H1 (cell line): ENCODE measurements at regions not wholly inside any gene's neighbourhood (a gene's known extent, or its start where the extent isn't known, plus 50 kb on each side); places are given as distances from the start of the nearest gene placed in this dataset.

Experiments
- CTCF ChIA-PET: fragments of 300-600 bp; sonication (Branson Sonifier 250); formaldehyde crosslinking; loops from one replicate; lab custom pipeline; 2021; ENCODE audit not compliant: partially characterized antibody; lab: Charles Lee
- POLR2A ChIA-PET: fragments of 300-600 bp; sonication (Branson Sonifier 250); formaldehyde crosslinking; loops from one replicate; lab custom pipeline; 2021; ENCODE audit warnings: inconsistent platforms; ENCODE audit not compliant: partially characterized antibody; lab: Charles Lee
- DNase-seq, 2 experiments: peaks; one replicate each; pipeline versions ENCODE4 v3.0.0 to v3.0.0-alpha.2; 2010 to 2022; ENCODE audit warnings: low spot score in 2 of 2, low read depth in 1 of 2, mixed read lengths in 1 of 2
- FAIRE-seq: peaks from 2 replicates; lab custom pipeline; 2011; peaks lifted over from hg19 to GRCh38; lab: Jason Lieb, UNC
- H2AFZ ChIP-seq: 2 replicates; pipeline ENCODE4 v1.8.1; 2012; ENCODE audit warnings: low read length, inconsistent platforms
- H2AK5ac ChIP-seq: 2 replicates; pipeline ENCODE4 v1.6.1; 2013; ENCODE audit warnings: low read depth, low read length
- H2BK120ac ChIP-seq: replicated peaks from 2 replicates; pipeline ENCODE3; 2013; ENCODE audit warnings: low read depth, low read length, inconsistent platforms
- H2BK12ac ChIP-seq: 2 replicates; pipeline ENCODE4 v1.6.1; 2013; ENCODE audit warnings: low read depth, low read length
- H2BK15ac ChIP-seq: 2 replicates; pipeline ENCODE4 v1.6.1; 2013; ENCODE audit warnings: low read length
- H2BK20ac ChIP-seq: 2 replicates; pipeline ENCODE4 v1.6.1; 2013; ENCODE audit warnings: low read length
- H2BK5ac ChIP-seq: 2 replicates; pipeline ENCODE4 v1.6.1; 2013; ENCODE audit warnings: low read depth, low read length
- H3K14ac ChIP-seq: 2 replicates; pipeline ENCODE4 v1.6.1; 2013; ENCODE audit warnings: inconsistent platforms; ENCODE audit not compliant: insufficient read length
- H3K18ac ChIP-seq: 2 replicates; pipeline ENCODE4 v1.6.1; 2013; ENCODE audit warnings: low read length; ENCODE audit errors: extremely low read depth
- H3K23ac ChIP-seq: 2 replicates; pipeline ENCODE4 v1.6.1; 2013; ENCODE audit warnings: inconsistent platforms; ENCODE audit not compliant: insufficient read length
- H3K23me2 ChIP-seq: 2 replicates; pipeline ENCODE4 v1.6.1; 2013; ENCODE audit warnings: low read depth, low read length
- H3K27ac ChIP-seq: 2 replicates; pipeline ENCODE4 v1.6.1; 2011; ENCODE audit warnings: low read depth, low read length, inconsistent platforms
- H3K27me3 ChIP-seq, 4 experiments: replicated peaks in 1 of 4; 1 replicate in 1 of 4; 2 replicates in 3 of 4; pipeline versions ENCODE4 v1.6.1 to v1.8.1; 2011 to 2013; ENCODE audit warnings: low read length in 3 of 4, mild to moderate bottlenecking in 3 of 4, inconsistent platforms in 2 of 4, mixed read lengths in 2 of 4, moderate library complexity in 1 of 4; ENCODE audit not compliant: control insufficient read depth in 3 of 4, insufficient read depth in 3 of 4; ENCODE audit errors: extremely low read depth in 1 of 4
- H3K36me3 ChIP-seq, 4 experiments: 2 replicates each; pipeline versions ENCODE4 v1.6.1 to v1.8.1; 2011 to 2013; ENCODE audit warnings: mild to moderate bottlenecking in 4 of 4, low read length in 3 of 4, moderate library complexity in 2 of 4, control low read depth in 1 of 4, inconsistent platforms in 1 of 4; ENCODE audit not compliant: insufficient read depth in 4 of 4, control insufficient read depth in 2 of 4
- H3K4ac ChIP-seq: replicated peaks from 2 replicates; pipeline ENCODE3; 2013; ENCODE audit warnings: low read length, low read depth, mixed read lengths, inconsistent platforms; ENCODE audit not compliant: insufficient read length
- H3K4me1 ChIP-seq, 4 experiments: replicated peaks in 1 of 4; 1 replicate in 1 of 4; 2 replicates in 3 of 4; pipeline versions ENCODE4 v1.6.1 to v1.8.1; 2011 to 2013; ENCODE audit warnings: low read length in 3 of 4, inconsistent platforms in 2 of 4, mixed read lengths in 1 of 4; ENCODE audit not compliant: insufficient read depth in 4 of 4, control insufficient read depth in 3 of 4
- H3K4me2 ChIP-seq, 2 experiments: 2 replicates each; pipeline versions ENCODE4 v1.6.1 to v1.8.1; 2011 to 2013; ENCODE audit warnings: low read depth in 2 of 2, low read length in 2 of 2, control low read depth in 1 of 2, inconsistent platforms in 1 of 2, mild to moderate bottlenecking in 1 of 2; ENCODE audit not compliant: insufficient read depth in 1 of 2
- H3K4me3 ChIP-seq, 4 experiments: fragments of 200-600, 300-600 bp in 1 of 4; sonication (generic), shearing (Covaris generic), sonication (Bioruptor Twin) in 1 of 4; 2 replicates each; pipeline versions ENCODE4 v1.5.1 to v1.8.1; 2011 to 2016; ENCODE audit warnings: low read length in 4 of 4, low read depth in 3 of 4, control low read depth in 2 of 4, inconsistent platforms in 2 of 4, mild to moderate bottlenecking in 2 of 4, mixed read lengths in 1 of 4, moderate library complexity in 1 of 4; ENCODE audit not compliant: insufficient read depth in 2 of 4; ENCODE audit errors: extremely low read depth in 1 of 4
- H3K56ac ChIP-seq: replicated peaks from 2 replicates; pipeline ENCODE3; 2013; ENCODE audit warnings: low read depth, mild to moderate bottlenecking, mixed read lengths, low read length, inconsistent platforms; ENCODE audit not compliant: insufficient read length
- H3K79me1 ChIP-seq: 2 replicates; pipeline ENCODE4 v1.6.1; 2013; ENCODE audit warnings: low read depth, low read length, control low read depth
- H3K79me2 ChIP-seq, 2 experiments: 2 replicates each; pipeline versions ENCODE4 v1.6.1 to v1.8.1; 2012 to 2013; ENCODE audit warnings: low read length in 2 of 2, mild to moderate bottlenecking in 2 of 2, inconsistent platforms in 1 of 2; ENCODE audit not compliant: insufficient read depth in 2 of 2, control insufficient read depth in 1 of 2
- H3K9ac ChIP-seq, 4 experiments: replicated peaks in 1 of 4; 1 replicate in 1 of 4; 2 replicates in 3 of 4; pipeline versions ENCODE4 v1.6.1 to v1.8.1; 2011 to 2013; ENCODE audit warnings: low read depth in 3 of 4, low read length in 3 of 4, control low read depth in 2 of 4, mild to moderate bottlenecking in 2 of 4, moderate library complexity in 2 of 4, inconsistent platforms in 1 of 4; ENCODE audit errors: extremely low read depth in 1 of 4
- H3K9me3 ChIP-seq, 2 experiments: 2 replicates each; pipeline versions ENCODE4 v1.6.1 to v1.8.1; 2012 to 2013; ENCODE audit warnings: mild to moderate bottlenecking in 2 of 2, moderate library complexity in 2 of 2, control low read depth in 1 of 2, inconsistent platforms in 1 of 2, low read depth in 1 of 2, low read length in 1 of 2, mixed read lengths in 1 of 2; ENCODE audit not compliant: insufficient read depth in 2 of 2
- H4K20me1 ChIP-seq, 2 experiments: replicated peaks in 1 of 2; 2 replicates each; pipeline versions ENCODE3 to v1.8.1; 2011 to 2013; ENCODE audit warnings: inconsistent platforms in 2 of 2, low read length in 2 of 2, mild to moderate bottlenecking in 1 of 2; ENCODE audit not compliant: insufficient read depth in 2 of 2, control insufficient read depth in 1 of 2
- H4K5ac ChIP-seq: 2 replicates; pipeline ENCODE4 v1.6.1; 2013; ENCODE audit warnings: low read length, low read depth, mixed read lengths, inconsistent platforms; ENCODE audit not compliant: insufficient read length
- H4K8ac ChIP-seq: 2 replicates; pipeline ENCODE4 v1.8.0; 2013; ENCODE audit warnings: mild to moderate bottlenecking, moderate library complexity, low read length, inconsistent platforms; ENCODE audit not compliant: insufficient read depth; ENCODE audit errors: extremely low read depth
- H4K91ac ChIP-seq: replicated peaks from 2 replicates; pipeline ENCODE3; 2013; ENCODE audit warnings: low read length, mixed read lengths, inconsistent platforms; ENCODE audit not compliant: insufficient read length
- CBX5 ChIP-seq: fragments of 300-800, 300-1000 bp; sonication (generic); IDR thresholded peaks from 2 replicates; pipeline ENCODE4 v1.7.1; 2016; ENCODE audit warnings: antibody characterized with exemption, low read length, low read depth
- CBX8 ChIP-seq: fragments of 300-800, 300-1000 bp; sonication (generic); IDR thresholded peaks from 2 replicates; pipeline ENCODE4 v1.7.1; 2016; ENCODE audit warnings: low read depth, low read length, borderline replicate concordance
- CREB1 ChIP-seq: IDR thresholded peaks from 2 replicates; pipeline ENCODE4 v1.6.1; 2012; ENCODE audit warnings: inconsistent platforms
- GABPA ChIP-seq: IDR thresholded peaks from 2 replicates; pipeline ENCODE4 v1.6.1; 2011; ENCODE audit warnings: mild to moderate bottlenecking, low read length, moderate library complexity, borderline replicate concordance; ENCODE audit not compliant: insufficient read depth
- JUN ChIP-seq: IDR thresholded peaks from 2 replicates; pipeline ENCODE4 v1.6.1; 2011; ENCODE audit warnings: low read depth, mild to moderate bottlenecking, improper control_type of control experiment, low read length
- KDM1A ChIP-seq: fragments of 200-600, 300-600 bp; sonication (generic); IDR thresholded peaks from 2 replicates; pipeline ENCODE4 v1.7.1; 2016; ENCODE audit warnings: mild to moderate bottlenecking, low read length, borderline replicate concordance
- MAX ChIP-seq: IDR thresholded peaks from 2 replicates; pipeline ENCODE4 v1.6.1; 2012; ENCODE audit warnings: inconsistent platforms
- NANOG ChIP-seq: IDR thresholded peaks from 2 replicates; pipeline ENCODE4 v1.6.1; 2011; ENCODE audit warnings: low read length, low read depth, mild to moderate bottlenecking, inconsistent platforms; ENCODE audit not compliant: insufficient read depth, poor library complexity, severe bottlenecking
- NRF1 ChIP-seq: IDR thresholded peaks from 2 replicates; pipeline ENCODE4 v1.6.1; 2011; ENCODE audit warnings: mild to moderate bottlenecking, low read depth, low read length, improper control_type of control experiment
- RAD21 ChIP-seq, 2 experiments: IDR thresholded peaks in 1 of 2; conservative IDR thresholded peaks in 1 of 2; 2 replicates each; pipeline ENCODE4 v1.6.1; 2011; ENCODE audit warnings: low read depth in 2 of 2, low read length in 2 of 2, improper control_type of control experiment in 1 of 2, inconsistent platforms in 1 of 2, mild to moderate bottlenecking in 1 of 2, moderate library complexity in 1 of 2
- SP4 ChIP-seq: IDR thresholded peaks from 2 replicates; pipeline ENCODE4 v1.6.1; 2012; ENCODE audit warnings: low read length, inconsistent platforms
- TAF1 ChIP-seq: IDR thresholded peaks from 2 replicates; pipeline ENCODE4 v1.6.1; 2011; ENCODE audit warnings: mild to moderate bottlenecking, low read depth, low read length
- ZNF274 ChIP-seq: IDR thresholded peaks from 2 replicates; pipeline ENCODE4 v1.7.0; 2012; ENCODE audit warnings: low read length, borderline replicate concordance; ENCODE audit errors: extremely low read depth
- WGBS, 2 experiments: shearing (Covaris generic) in 1 of 2; methylation state at CpG; one replicate each; pipeline versions ENCODE4 v1.1.6 to v1.1.7; 2013 to 2015; ENCODE audit warnings: low lambda C conversion rate in 2 of 2, mixed read lengths in 2 of 2, inconsistent platforms in 1 of 2, low coverage in 1 of 2, missing lambda C conversion rate in 1 of 2; ENCODE audit not compliant: insufficient replicate concordance in 2 of 2, insufficient coverage in 1 of 2, insufficient read length in 1 of 2; ENCODE audit errors: extremely low coverage in 1 of 2, missing lambda C conversion rate in 1 of 2; 5-methylcytosine and 5-hydroxymethylcytosine counted together

- H4K5ac ChIP-seq = peak overlapping the region; percentile 78
- H3K36me3 ChIP-seq = no peaks in the 10 kb centered on the region
- H3K9me3 ChIP-seq = no peaks in the 10 kb centered on the region
- H3K79me1 ChIP-seq = no peaks in the 10 kb centered on the region
- no peak overlapping the region for H3K27ac ChIP-seq
- 33 to 100% methylated on average over 1 to 7 of the region's 8 CpGs for WGBS, 2 experiments
- peak overlapping the region; percentile 17; the same call in 1 of the 2 replicates for H2BK20ac ChIP-seq
- no peaks in the 10 kb centered on the region for H4K20me1 ChIP-seq
- no peak overlapping the region for H3K56ac ChIP-seq
- DNase-seq (no peak), FAIRE-seq (peak; percentile 60)
- no peak overlapping the region for H3K4me2 ChIP-seq
- H3K79me2 ChIP-seq = no peaks in the 10 kb centered on the region
- no peak overlapping the region for H3K4ac ChIP-seq
- no peak overlapping the region for H2BK120ac ChIP-seq
- H2BK12ac ChIP-seq = no peak overlapping the region
- H3K14ac ChIP-seq = no peak overlapping the region
- no peak overlapping the region for H3K4me3 ChIP-seq
- H2BK15ac ChIP-seq = no peak overlapping the region
- peak overlapping the region; percentile 60 for H4K91ac ChIP-seq
- no peak overlapping the region for H3K9ac ChIP-seq
- H2AK5ac ChIP-seq = no peak overlapping the region
- H3K23me2 ChIP-seq = no peaks in the 10 kb centered on the region
- ChIA-PET POLR2A (no interaction called here), CTCF (interaction anchor here (0.6 to 3.9 kb wide), 21 partner anchors 9 to 290 kb away, joined by 3 to 42 read pairs (median 3); no protein-coding TSS in a partner anchor)
- peaks cover 7 to 28% (median 16%) of the 10 kb centered on the region in 4 experiments; a peak in 6 of 7 replicates for H3K4me1 ChIP-seq
- H3K27me3 ChIP-seq = no peaks in the 10 kb centered on the region
- no peak overlapping the region for H3K18ac ChIP-seq
- no peak overlapping the region for H2BK5ac ChIP-seq
- H3K23ac ChIP-seq = no peak overlapping the region
- H2AFZ ChIP-seq = no peak overlapping the region
- no peak overlapping the region for H4K8ac ChIP-seq
- TF ChIP-seq KDM1A (no peak), ZNF274 (no peak), NANOG (no peak), RAD21 (IDR thresholded peaks at IDR 0.05 in 1 of 2, conservative IDR thresholded peaks at IDR 0.05 in 1 of 2; ENCODE audit: low read depth in 2 of 2, low read length in 2 of 2) (peak; percentile 84 to 85), TAF1 (no peak), CREB1 (no peak), JUN (no peak), MAX (peak; percentile 43; the same call in 1 of the 2 replicates), CBX8 (no peak), GABPA (no peak), NRF1 (no peak), CBX5 (no peak), SP4 (no peak)
Observed at GRCh38 chr20:53869466-53870258, 200.7 kb downstream of the BCAS1 start.
